Sigmoid colon (tissue), 6 donors: ENCODE measurements at regions not wholly inside any gene's neighbourhood (a gene's known extent, or its start where the extent isn't known, plus 50 kb on each side); places are given as distances from the start of the nearest gene placed in this dataset.

Source experiments
- DNase-seq: peaks from one replicate; pipeline ENCODE4 v3.0.0-alpha.2; 2019
- H3K27ac ChIP-seq, 4 donors: fragments of 200-600 bp; sonication (generic); one replicate each; pipeline ENCODE4 v1.5.1; 2016 to 2019; ENCODE audit warnings: mild to moderate bottlenecking in 1 of 4
- H3K27me3 ChIP-seq, 3 donors: fragments of 200-600 bp; sonication (generic); one replicate each; pipeline ENCODE4 v1.5.1; 2019; ENCODE audit warnings: mild to moderate bottlenecking in 1 of 3
- H3K36me3 ChIP-seq, 4 donors: fragments of 200-600 bp; sonication (generic); one replicate each; pipeline ENCODE4 v1.5.1; 2016 to 2019
- H3K4me1 ChIP-seq, 4 donors: fragments of 200-600 bp; sonication (generic); one replicate each; pipeline ENCODE4 v1.5.1; 2017 to 2019
- H3K4me3 ChIP-seq, 4 donors: fragments of 200-600 bp; sonication (generic); one replicate each; pipeline ENCODE4 v1.5.1; 2017 to 2019; ENCODE audit warnings: mild to moderate bottlenecking in 2 of 4, moderate library complexity in 1 of 4
- H3K9me3 ChIP-seq, 4 donors: fragments of 200-600 bp in 3 of 4; sonication (generic) in 3 of 4; one replicate each; pipeline versions ENCODE4 v1.5.1 to v1.6.1; 2013 to 2019
- CTCF ChIP-seq, 4 experiments: fragments of 450-650 bp in 3 of 4; fragments of 200-600 bp in 1 of 4; IDR thresholded peaks; one replicate each; pipeline ENCODE4 v1.5.1; 2016 to 2019; ENCODE audit warnings: antibody characterized with exemption in 4 of 4, mild to moderate bottlenecking in 3 of 4, moderate library complexity in 2 of 4
- EP300 ChIP-seq, 4 donors: sonication (generic); formaldehyde crosslinking; IDR thresholded peaks; one replicate each; pipeline ENCODE4 v1.6.1; 2017; ENCODE audit warnings: antibody characterized with exemption in 4 of 4
- POLR2A ChIP-seq, 2 donors: fragments of 450-650 bp; IDR thresholded peaks; one replicate each; pipeline ENCODE4 v1.6.1; 2016; ENCODE audit warnings: antibody characterized with exemption in 2 of 2, mild to moderate bottlenecking in 2 of 2, moderate library complexity in 2 of 2
- POLR2AphosphoS5 ChIP-seq, 4 donors: sonication (generic); formaldehyde crosslinking; IDR thresholded peaks; one replicate each; pipeline ENCODE4 v1.6.1; 2017; ENCODE audit warnings: antibody characterized with exemption in 4 of 4
- WGBS, 2 donors: extraction: QIAGEN DNeasy Blood & Tissue Kit; methylation state at CpG; one replicate each; pipeline ENCODE4 v1.1.7; 2013; 5-methylcytosine and 5-hydroxymethylcytosine counted together
- intact Hi-C: fragments of 100-400 bp; cut with DNase I; formaldehyde crosslinking; loops from one replicate; pipeline ENCODE4 v1.15.1; 2023
- donor health status: healthy with polysubstance abuse.
- donor health status: healthy.

- Histone ChIP-seq H3K4me3 (no peak overlapping the region), H3K27ac (no peak overlapping the region), H3K27me3 (no peaks in the 10 kb centered on the region), H3K4me1 (no peaks in the 10 kb centered on the region), H3K36me3 (no peaks in the 10 kb centered on the region), H3K9me3 (peaks cover 0 to 3% (median 1%) of the 10 kb centered on the region in 4 donors)
- intact Hi-C loops: no loop called here
- TF ChIP-seq EP300 (IDR thresholded peaks at IDR 0.05) (no peak), POLR2AphosphoS5 (IDR thresholded peaks at IDR 0.05) (no peak), CTCF (IDR thresholded peaks at IDR 0.05) (no peak), POLR2A (IDR thresholded peaks at IDR 0.05) (no peak)
- no peak for DNase-seq
- WGBS, 2 donors: 75 to 78% methylated on average over 4 of the region's 4 CpGs
These were observed 327.6 kb downstream of the TBC1D4 start for GRCh38 chr13:75154331-75154730.

- no peak overlapping the region for H3K27ac ChIP-seq
These were observed 328.1 kb downstream of the TBC1D4 start for GRCh38 chr13:75153834-75154233.

GRCh38 chr13:75153386-75153785 lies 328.6 kb downstream of the TBC1D4 start:
- WGBS, 2 donors: 64 to 69% methylated on average over 4 of the region's 4 CpGs
- Histone ChIP-seq H3K27ac (no peak overlapping the region), H3K27me3 (no peaks in the 10 kb centered on the region), H3K9me3 (peaks cover 0 to 3% (median 1%) of the 10 kb centered on the region in 4 donors), H3K4me3 (no peak overlapping the region), H3K36me3 (no peaks in the 10 kb centered on the region), H3K4me1 (no peaks in the 10 kb centered on the region)
- no peak for DNase-seq
- no peak for TF ChIP-seq CTCF (IDR thresholded peaks at IDR 0.05)
- no peak for TF ChIP-seq POLR2A (IDR thresholded peaks at IDR 0.05)
- TF ChIP-seq EP300 (IDR thresholded peaks at IDR 0.05): no peak
- no peak for TF ChIP-seq POLR2AphosphoS5 (IDR thresholded peaks at IDR 0.05)
- intact Hi-C loops: no loop called here

More at GRCh38 chr13:75153834-75154233, 328.1 kb downstream of the TBC1D4 start:
- Histone ChIP-seq H3K9me3 (peaks cover 0 to 3% (median 1%) of the 10 kb centered on the region in 4 donors), H3K36me3 (no peaks in the 10 kb centered on the region), H3K27me3 (no peaks in the 10 kb centered on the region), H3K4me1 (no peaks in the 10 kb centered on the region), H3K4me3 (no peak overlapping the region)
- no peak for DNase-seq
- TF ChIP-seq POLR2AphosphoS5 (IDR thresholded peaks at IDR 0.05): no peak
- no peak for TF ChIP-seq POLR2A (IDR thresholded peaks at IDR 0.05)
- no peak for TF ChIP-seq CTCF (IDR thresholded peaks at IDR 0.05)
- no peak for TF ChIP-seq EP300 (IDR thresholded peaks at IDR 0.05)
- intact Hi-C loops: no loop called here

GRCh38 chr13:75151081-75151643 lies 330.8 kb downstream of the TBC1D4 start:
- H3K27ac ChIP-seq: no peak overlapping the region
- H3K9me3 ChIP-seq: no peaks in the 10 kb centered on the region
- H3K27me3 ChIP-seq: no peaks in the 10 kb centered on the region
- intact Hi-C loops: no loop called here
- no peaks in the 10 kb centered on the region for H3K4me1 ChIP-seq
- no peaks in the 10 kb centered on the region for H3K36me3 ChIP-seq
- DNase-seq: no peak
- H3K4me3 ChIP-seq: no peak overlapping the region
- no peak for TF ChIP-seq POLR2AphosphoS5 (IDR thresholded peaks at IDR 0.05)
- no peak for TF ChIP-seq POLR2A (IDR thresholded peaks at IDR 0.05)
- no peak for TF ChIP-seq EP300 (IDR thresholded peaks at IDR 0.05)
- TF ChIP-seq CTCF (IDR thresholded peaks at IDR 0.05): no peak
- 58 to 59% methylated on average over 3 of the region's 3 CpGs for WGBS, 2 donors

- Histone ChIP-seq H3K27ac (no peak overlapping the region), H3K36me3 (no peaks in the 10 kb centered on the region), H3K4me1 (no peaks in the 10 kb centered on the region), H3K4me3 (no peak overlapping the region), H3K27me3 (no peaks in the 10 kb centered on the region), H3K9me3 (no peaks in the 10 kb centered on the region)
- TF ChIP-seq POLR2AphosphoS5 (IDR thresholded peaks at IDR 0.05) (no peak), EP300 (IDR thresholded peaks at IDR 0.05) (no peak), POLR2A (IDR thresholded peaks at IDR 0.05) (no peak), CTCF (IDR thresholded peaks at IDR 0.05) (no peak)
- intact Hi-C loops: no loop called here
- DNase-seq: no peak
These were observed 332.2 kb downstream of the TBC1D4 start for GRCh38 chr13:75149776-75150175.
